Caco-2 (cell line): ENCODE measurements at regions not wholly inside any gene's neighbourhood (a gene's known extent, or its start where the extent isn't known, plus 50 kb on each side); places are given as distances from the start of the nearest gene placed in this dataset.

Source experiments
- BruUV-seq: library from RNA; stranded (reverse); fragments of 400-500 nt; replicated peaks from 2 replicates; lab custom pipeline; 2021; lab: Mats Ljungman, UMichigan
- CTCF ChIA-PET: fragments of 300-600 bp; sonication (Branson Sonifier 250); formaldehyde crosslinking; loops from one replicate; lab custom pipeline; 2022; ENCODE audit warnings: antibody characterized with exemption; lab: Charles Lee
- POLR2A ChIA-PET: fragments of 300-600 bp; sonication (Branson Sonifier 250); formaldehyde crosslinking; loops from one replicate; lab custom pipeline; 2022; ENCODE audit warnings: antibody characterized with exemption; lab: Charles Lee
- DNase-seq, 2 experiments: peaks; one replicate each; pipeline versions ENCODE4 v3.0.0 to v3.0.0-alpha.2; 2020 to 2022
- H3K27me3 ChIP-seq: replicated peaks from 2 replicates; pipeline ENCODE4 v1.6.0; 2011; ENCODE audit warnings: low read length; ENCODE audit not compliant: control insufficient read depth, insufficient read depth
- H3K36me3 ChIP-seq: 2 replicates; pipeline ENCODE4 v1.5.1; 2011; ENCODE audit warnings: low read length; ENCODE audit not compliant: control insufficient read depth, insufficient read depth
- H3K4me1 ChIP-seq: fragments of 250-450 bp; sonication (Bioruptor Pico); 2 replicates; pipeline ENCODE4 v1.5.1; 2020; ENCODE audit warnings: mild to moderate bottlenecking
- H3K4me3 ChIP-seq: 2 replicates; pipeline ENCODE4 v1.5.1; 2011; ENCODE audit warnings: low read depth, mild to moderate bottlenecking, control low read depth, low read length
- H3K9me3 ChIP-seq: fragments of 250-450 bp; sonication (Bioruptor Pico); 2 replicates; pipeline ENCODE4 v1.5.1; 2020; ENCODE audit warnings: mild to moderate bottlenecking, moderate library complexity
- H3K27ac Mint-ChIP-seq: one replicate; pipeline ENCODE4 v1.8.0; 2022; ENCODE audit warnings: mixed read lengths; ENCODE audit not compliant: unreplicated experiment
- H3K27me3 Mint-ChIP-seq: one replicate; pipeline ENCODE4 v1.8.0; 2022; ENCODE audit warnings: mixed read lengths; ENCODE audit not compliant: insufficient read depth, unreplicated experiment
- H3K36me3 Mint-ChIP-seq: one replicate; pipeline ENCODE4 v1.8.0; 2022; ENCODE audit warnings: mild to moderate bottlenecking, mixed read lengths; ENCODE audit not compliant: insufficient read depth, unreplicated experiment
- H3K4me1 Mint-ChIP-seq: one replicate; pipeline ENCODE4 v1.8.0; 2022; ENCODE audit warnings: low read depth, mixed read lengths; ENCODE audit not compliant: unreplicated experiment
- H3K4me3 Mint-ChIP-seq: one replicate; pipeline ENCODE4 v1.8.0; 2022; ENCODE audit warnings: mild to moderate bottlenecking, moderate library complexity, mixed read lengths; ENCODE audit not compliant: unreplicated experiment
- H3K9me3 Mint-ChIP-seq: one replicate; pipeline ENCODE4 v1.8.0; 2022; ENCODE audit warnings: mixed read lengths; ENCODE audit not compliant: unreplicated experiment
- intact Hi-C: fragments of 100-400 bp; cut with micrococcal nuclease; formaldehyde crosslinking; loops from one replicate; pipeline ENCODE4 v1.10.0; 2022; ENCODE audit not compliant: unreplicated experiment
- TF ChIP-seq, protein P1 (sequence below), 2 experiments: fragments of 200-600 bp in 1 of 2; IDR thresholded peaks; 1 replicate in 1 of 2; 2 replicates in 1 of 2; pipeline versions ENCODE4 v1.5.1 to v1.8.0; 2011 to 2022; ENCODE audit warnings: antibody characterized with exemption in 1 of 2, control low read depth in 1 of 2, inconsistent platforms in 1 of 2, low read depth in 1 of 2, low read length in 1 of 2, mild to moderate bottlenecking in 1 of 2, moderate library complexity in 1 of 2; ENCODE audit not compliant: insufficient read depth in 1 of 2, severe bottlenecking in 1 of 2, unreplicated experiment in 1 of 2

DNA sequence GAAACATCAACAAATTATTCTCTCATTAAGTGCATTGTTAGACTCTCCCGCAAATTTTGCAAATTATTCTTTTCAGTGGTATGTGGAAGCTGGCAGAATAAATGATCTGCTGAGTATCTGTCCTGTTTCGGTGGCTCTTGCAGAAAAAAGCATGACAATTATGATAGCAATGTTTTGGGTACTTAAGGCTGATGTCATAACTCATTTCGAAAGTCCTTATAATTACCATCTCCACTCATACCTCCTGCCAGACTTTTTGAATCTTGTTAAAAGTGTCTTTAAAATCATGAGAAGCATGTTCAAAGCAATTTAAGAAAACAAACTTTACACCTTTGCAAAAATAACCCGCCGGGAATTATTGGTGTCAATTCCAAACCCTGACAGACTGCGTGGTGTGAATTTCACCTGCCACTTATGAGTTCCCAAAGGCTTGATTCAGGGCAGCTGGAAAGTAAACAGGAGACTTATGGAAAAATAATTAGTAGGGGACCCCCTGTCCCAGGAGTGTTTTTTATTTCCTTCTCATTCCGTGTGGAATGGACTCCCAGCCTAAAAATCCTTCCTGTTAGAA lies 87.6 kb upstream of the E2F3 start:
- no peaks in the 10 kb centered on the region for H3K4me1 Mint-ChIP-seq
- Histone ChIP-seq H3K4me1 (no peaks in the 10 kb centered on the region), H3K36me3 (no peaks in the 10 kb centered on the region), H3K27me3 (no peaks in the 10 kb centered on the region), H3K9me3 (no peaks in the 10 kb centered on the region), H3K4me3 (no peak overlapping the region)
- no TSS peak for BruUV-seq
- peaks cover 2% of the 10 kb centered on the region for H3K27me3 Mint-ChIP-seq
- no peak for DNase-seq
- TF ChIP-seq, protein P1, sequence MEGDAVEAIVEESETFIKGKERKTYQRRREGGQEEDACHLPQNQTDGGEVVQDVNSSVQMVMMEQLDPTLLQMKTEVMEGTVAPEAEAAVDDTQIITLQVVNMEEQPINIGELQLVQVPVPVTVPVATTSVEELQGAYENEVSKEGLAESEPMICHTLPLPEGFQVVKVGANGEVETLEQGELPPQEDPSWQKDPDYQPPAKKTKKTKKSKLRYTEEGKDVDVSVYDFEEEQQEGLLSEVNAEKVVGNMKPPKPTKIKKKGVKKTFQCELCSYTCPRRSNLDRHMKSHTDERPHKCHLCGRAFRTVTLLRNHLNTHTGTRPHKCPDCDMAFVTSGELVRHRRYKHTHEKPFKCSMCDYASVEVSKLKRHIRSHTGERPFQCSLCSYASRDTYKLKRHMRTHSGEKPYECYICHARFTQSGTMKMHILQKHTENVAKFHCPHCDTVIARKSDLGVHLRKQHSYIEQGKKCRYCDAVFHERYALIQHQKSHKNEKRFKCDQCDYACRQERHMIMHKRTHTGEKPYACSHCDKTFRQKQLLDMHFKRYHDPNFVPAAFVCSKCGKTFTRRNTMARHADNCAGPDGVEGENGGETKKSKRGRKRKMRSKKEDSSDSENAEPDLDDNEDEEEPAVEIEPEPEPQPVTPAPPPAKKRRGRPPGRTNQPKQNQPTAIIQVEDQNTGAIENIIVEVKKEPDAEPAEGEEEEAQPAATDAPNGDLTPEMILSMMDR (IDR thresholded peaks at IDR 0.05; ENCODE audit: insufficient read depth in 1 of 2, low read depth in 1 of 2, low read length in 1 of 2, severe bottlenecking in 1 of 2, unreplicated experiment in 1 of 2): no peak
- no peaks in the 10 kb centered on the region for H3K36me3 Mint-ChIP-seq
- no peaks in the 10 kb centered on the region for H3K9me3 Mint-ChIP-seq
- no peak overlapping the region for H3K4me3 Mint-ChIP-seq
- H3K27ac Mint-ChIP-seq: no peak overlapping the region
- ChIA-PET CTCF (no interaction called here), POLR2A (no interaction called here)
- intact Hi-C loops: no loop called here

GRCh38 chr6:20314866-20315845 lies 86.5 kb upstream of the E2F3 start:
- H3K4me1 ChIP-seq: no peaks in the 10 kb centered on the region
- H3K4me3 ChIP-seq: no peak overlapping the region
- no peak for DNase-seq
- H3K9me3 Mint-ChIP-seq: no peaks in the 10 kb centered on the region
- intact Hi-C loops: no loop called here
- peaks cover 2% of the 10 kb centered on the region for H3K27me3 Mint-ChIP-seq
- ChIA-PET CTCF (no interaction called here), POLR2A (no interaction called here)
- BruUV-seq: no TSS peak
- no peaks in the 10 kb centered on the region for H3K36me3 Mint-ChIP-seq
- H3K9me3 ChIP-seq: no peaks in the 10 kb centered on the region
- no peak overlapping the region for H3K4me3 Mint-ChIP-seq
- TF ChIP-seq, protein P1 (IDR thresholded peaks at IDR 0.05; ENCODE audit: insufficient read depth in 1 of 2, low read depth in 1 of 2, low read length in 1 of 2, severe bottlenecking in 1 of 2, unreplicated experiment in 1 of 2): no peak
- no peaks in the 10 kb centered on the region for H3K4me1 Mint-ChIP-seq
- no peak overlapping the region for H3K27ac Mint-ChIP-seq
- no peaks in the 10 kb centered on the region for H3K27me3 ChIP-seq
- H3K36me3 ChIP-seq: no peaks in the 10 kb centered on the region

DNA sequence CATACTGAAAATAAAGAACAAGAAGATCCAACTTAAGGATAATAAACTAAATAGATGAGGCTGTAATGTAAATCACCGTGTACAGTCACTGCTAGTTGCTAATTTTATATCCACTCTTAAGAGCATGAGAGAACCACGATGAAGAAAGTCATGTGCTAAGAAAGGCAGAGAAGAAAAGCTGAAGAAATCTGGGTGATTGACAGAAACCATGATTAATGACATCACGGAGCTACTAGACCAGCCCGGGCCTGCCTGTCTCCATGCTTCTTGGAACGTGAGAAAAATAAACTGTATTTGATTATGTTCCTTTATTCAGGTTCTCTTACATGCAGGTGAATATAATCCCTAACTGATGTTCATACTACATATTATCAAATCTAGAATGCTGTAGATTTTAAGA lies 84.2 kb upstream of the E2F3 start:
- no peaks in the 10 kb centered on the region for H3K27me3 ChIP-seq
- no peaks in the 10 kb centered on the region for H3K36me3 ChIP-seq
- TF ChIP-seq, protein P1 (IDR thresholded peaks at IDR 0.05; ENCODE audit: insufficient read depth in 1 of 2, low read depth in 1 of 2, low read length in 1 of 2, severe bottlenecking in 1 of 2, unreplicated experiment in 1 of 2): no peak
- no peak overlapping the region for H3K4me3 Mint-ChIP-seq
- H3K27ac Mint-ChIP-seq: no peak overlapping the region
- intact Hi-C loops: no loop called here
- no peaks in the 10 kb centered on the region for H3K27me3 Mint-ChIP-seq
- H3K9me3 Mint-ChIP-seq: no peaks in the 10 kb centered on the region
- H3K4me1 Mint-ChIP-seq: no peaks in the 10 kb centered on the region
- no peaks in the 10 kb centered on the region for H3K9me3 ChIP-seq
- no TSS peak for BruUV-seq
- ChIA-PET POLR2A (no interaction called here), CTCF (no interaction called here)
- no peak overlapping the region for H3K4me3 ChIP-seq
- DNase-seq: no peak
- no peaks in the 10 kb centered on the region for H3K4me1 ChIP-seq
- H3K36me3 Mint-ChIP-seq: no peaks in the 10 kb centered on the region
